ENCODE measurements at regions not wholly inside any gene's neighbourhood (a gene's known extent, or its start where the extent isn't known, plus 50 kb on each side); places are given as distances from the start of the nearest gene placed in this dataset.
A peak's percentile ranks its signal among the peaks of the same experiment; 100 is the strongest.

GRCh38 chr14:104290756-104291122, 152.4 kb downstream of the KIF26A start:
- no peaks in the 10 kb centered on the region for H3K9me3 ChIP-seq (ENCODE audit: low read length)
- no peaks in the 10 kb centered on the region for H3F3A ChIP-seq (ENCODE audit: insufficient read depth, low read length, poor library complexity, severe bottlenecking)
- no peaks in the 10 kb centered on the region for H3K27me3 ChIP-seq (ENCODE audit: insufficient read depth, low read depth, low read length)
- no peaks in the 10 kb centered on the region for H3K36me3 ChIP-seq (ENCODE audit: insufficient read depth, low read length)
- no peak overlapping the region for H3K27ac ChIP-seq (ENCODE audit: low read length)
- TF ChIP-seq MXI1 (conservative IDR thresholded peaks at IDR 0.05; ENCODE audit: poor library complexity, severe bottlenecking): no peak
- no peak for TF ChIP-seq CTCF (IDR thresholded peaks at IDR 0.05; ENCODE audit: poor library complexity, severe bottlenecking)
- H3K4me3 ChIP-seq (ENCODE audit: low read length): no peak overlapping the region
- no peak overlapping the region for H3K4me2 ChIP-seq (ENCODE audit: low read length)
- H3K9me2 ChIP-seq (ENCODE audit: insufficient read depth, low read length): no peaks in the 10 kb centered on the region
- no peaks in the 10 kb centered on the region for H3K79me2 ChIP-seq (replicated peaks; ENCODE audit: insufficient read depth, low read length)
- peak overlapping the region; percentile 40 for H3K9ac ChIP-seq (ENCODE audit: low read length)
- H2AFZ ChIP-seq (ENCODE audit: low read depth, low read length): no peak overlapping the region
- H4K20me1 ChIP-seq (ENCODE audit: insufficient read depth): no peaks in the 10 kb centered on the region

- H4K20me1 ChIP-seq (ENCODE audit: insufficient read depth): no peaks in the 10 kb centered on the region
- peak; percentile 11 for TF ChIP-seq RAD21 (conservative IDR thresholded peaks at IDR 0.05)
- TF ChIP-seq POLR2AphosphoS5 (IDR thresholded peaks at IDR 0.05): no peak
- no peak overlapping the region for H3K4me2 ChIP-seq (ENCODE audit: low read length)
- no peaks in the 10 kb centered on the region for H3K79me2 ChIP-seq (replicated peaks; ENCODE audit: insufficient read depth, low read length)
- H3K27ac ChIP-seq (ENCODE audit: low read length): no peak overlapping the region
- H3K9me3 ChIP-seq (ENCODE audit: low read length): no peaks in the 10 kb centered on the region
- H3K27me3 ChIP-seq (ENCODE audit: insufficient read depth, low read depth, low read length): no peaks in the 10 kb centered on the region
- H3K4me3 ChIP-seq (ENCODE audit: low read length): peak overlapping the region; percentile 28
- no peaks in the 10 kb centered on the region for H3K36me3 ChIP-seq (ENCODE audit: insufficient read depth, low read length)
- no peak overlapping the region for H2AFZ ChIP-seq (ENCODE audit: low read depth, low read length)
- no peaks in the 10 kb centered on the region for H3F3A ChIP-seq (ENCODE audit: insufficient read depth, low read length, poor library complexity, severe bottlenecking)
- peak overlapping the region; percentile 40 for H3K9ac ChIP-seq (ENCODE audit: low read length)
- H3K9me2 ChIP-seq (ENCODE audit: insufficient read depth, low read length): no peaks in the 10 kb centered on the region
Measured at GRCh38 chr14:104291123-104292000, 153.0 kb downstream of the KIF26A start.

- Histone ChIP-seq H3K27ac (ENCODE audit: low read length) (no peak overlapping the region), H2AFZ (ENCODE audit: low read depth, low read length) (no peak overlapping the region), H3K9ac (ENCODE audit: low read length) (no peak overlapping the region), H3K9me3 (ENCODE audit: low read length) (no peaks in the 10 kb centered on the region), H3K36me3 (ENCODE audit: insufficient read depth, low read length) (no peaks in the 10 kb centered on the region), H3K9me2 (ENCODE audit: insufficient read depth, low read length) (no peaks in the 10 kb centered on the region), H3K4me3 (ENCODE audit: low read length) (no peak overlapping the region), H3K4me2 (ENCODE audit: low read length) (no peak overlapping the region), H3F3A (ENCODE audit: insufficient read depth, low read length, poor library complexity, severe bottlenecking) (no peaks in the 10 kb centered on the region), H4K20me1 (ENCODE audit: insufficient read depth) (no peaks in the 10 kb centered on the region), H3K27me3 (ENCODE audit: insufficient read depth, low read depth, low read length) (no peaks in the 10 kb centered on the region), H3K79me2 (replicated peaks; ENCODE audit: insufficient read depth, low read length) (no peaks in the 10 kb centered on the region)
- no peak for TF ChIP-seq MXI1 (conservative IDR thresholded peaks at IDR 0.05; ENCODE audit: poor library complexity, severe bottlenecking)
- TF ChIP-seq POLR2AphosphoS5 (IDR thresholded peaks at IDR 0.05): no peak
- no peak for TF ChIP-seq TAF1 (IDR thresholded peaks at IDR 0.05; ENCODE audit: low read depth)
- TF ChIP-seq EZH2 (IDR thresholded peaks at IDR 0.05; ENCODE audit: borderline replicate concordance, insufficient read depth, low read length, poor library complexity, severe bottlenecking): no peak
- no peak for TF ChIP-seq SMC3 (conservative IDR thresholded peaks at IDR 0.05; ENCODE audit: poor library complexity)
- no peak for TF ChIP-seq EP300 (conservative IDR thresholded peaks at IDR 0.05; ENCODE audit: poor library complexity, severe bottlenecking)
- TF ChIP-seq RAD21 (conservative IDR thresholded peaks at IDR 0.05): no peak
- no peak for TF ChIP-seq CTCF (IDR thresholded peaks at IDR 0.05; ENCODE audit: poor library complexity, severe bottlenecking)
- no peak for TF ChIP-seq REST (IDR thresholded peaks at IDR 0.05; ENCODE audit: borderline replicate concordance)
Measured at GRCh38 chr14:104292084-104292970, 153.9 kb downstream of the KIF26A start.
